Adrenal gland (tissue), 9 donors: ENCODE measurements at regions not wholly inside any gene's neighbourhood (a gene's known extent, or its start where the extent isn't known, plus 50 kb on each side); places are given as distances from the start of the nearest gene placed in this dataset.

ENCODE experiments used
- DNase-seq, 7 donors: peaks; one replicate each; pipeline ENCODE4 v3.0.0-alpha.2; 2019 to 2020
- H3K27ac ChIP-seq, 5 donors: fragments of 200-600 bp; sonication (generic) in 4 of 5; 1 replicate in 3 of 5; 2 replicates in 2 of 5; pipeline versions ENCODE4 v1.5.1 to v1.8.0; 2016 to 2020; ENCODE audit warnings: mild to moderate bottlenecking in 1 of 5
- H3K27me3 ChIP-seq: fragments of 200-600 bp; 2 replicates; pipeline ENCODE4 v1.8.0; 2021
- H3K36me3 ChIP-seq, 2 donors: fragments of 200-600 bp; replicated peaks in 1 of 2; 1 replicate in 1 of 2; 2 replicates in 1 of 2; pipeline versions ENCODE4 v1.5.1 to v1.8.0; 2018 to 2022
- H3K4me1 ChIP-seq, 2 donors: fragments of 200-600 bp; replicated peaks in 1 of 2; 1 replicate in 1 of 2; 2 replicates in 1 of 2; pipeline versions ENCODE4 v1.5.1 to v1.8.0; 2018 to 2021
- H3K4me3 ChIP-seq, 4 donors: fragments of 200-600 bp; sonication (generic) in 3 of 4; one replicate each; pipeline ENCODE4 v1.5.1; 2016 to 2018
- H3K9me3 ChIP-seq, 3 donors: fragments of 200-600 bp; sonication (generic) in 1 of 3; replicated peaks in 1 of 3; 1 replicate in 2 of 3; 2 replicates in 1 of 3; pipeline versions ENCODE4 v1.5.1 to v1.8.0; 2016 to 2021
- CTCF ChIP-seq, 6 experiments: fragments of 450-650 bp in 4 of 6; fragments of 200-600 bp in 2 of 6; sonication (generic) in 1 of 6; IDR thresholded peaks; 1 replicate in 5 of 6; 2 replicates in 1 of 6; pipeline versions ENCODE4 v1.5.1 to v1.8.0; 2016 to 2021; ENCODE audit warnings: antibody characterized with exemption in 6 of 6, mild to moderate bottlenecking in 2 of 6, moderate library complexity in 1 of 6
- POLR2A ChIP-seq, 2 donors: fragments of 450-650 bp; IDR thresholded peaks; one replicate each; pipeline ENCODE4 v1.6.1; 2017; ENCODE audit warnings: antibody characterized with exemption in 2 of 2, mild to moderate bottlenecking in 2 of 2, moderate library complexity in 1 of 2
- WGBS, 4 donors: extraction: QIAGEN DNeasy Blood & Tissue Kit in 2 of 4; methylation state at CpG; one replicate each; pipeline versions ENCODE4 v1.1.5 to v1.1.7; 2013 to 2017; 5-methylcytosine and 5-hydroxymethylcytosine counted together
- intact Hi-C, 2 donors: fragments of 100-400 bp; cut with DNase I; formaldehyde crosslinking; loops; one replicate each; pipeline versions ENCODE4 v1.14.1 to v1.15.0; 2022 to 2023
- donor health status: healthy with polysubstance abuse.
- donor health status: Bipolar disorder and iron deficiency.
- donor health status: DM: yes; HTN: yes; CAD: no.
- donor health status: DM: no; HTN: no; CAD: no.
- donor health status: DM: no; HTN: no; CAD: no.

DNA sequence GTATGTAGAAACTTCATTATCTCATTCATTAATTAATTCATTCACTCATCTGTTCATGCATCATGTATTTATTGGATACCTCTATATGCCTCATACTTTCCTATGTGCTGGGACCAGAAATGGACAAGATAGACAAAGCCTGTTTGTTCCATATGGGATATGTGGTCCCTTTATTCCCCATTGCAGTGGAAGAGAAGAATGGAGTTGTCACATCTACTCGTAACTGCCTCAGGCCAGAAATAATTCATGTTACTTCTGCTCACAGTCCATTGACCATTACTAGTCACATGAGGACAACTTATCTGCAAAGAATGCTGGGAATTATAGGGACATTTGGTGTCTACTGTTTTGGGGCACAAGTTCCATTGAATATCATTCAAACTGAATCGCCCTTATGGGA, 327.8 kb downstream of the MATN1 start:
- no peak overlapping the region for H3K4me3 ChIP-seq
- H3K4me1 ChIP-seq: no peaks in the 10 kb centered on the region
- no peaks in the 10 kb centered on the region for H3K36me3 ChIP-seq
- intact Hi-C loops: no loop called here
- 69 to 86% (median 82%) methylated on average over 2 of the region's 2 CpGs for WGBS, 4 donors
- H3K27me3 ChIP-seq: peaks cover under 1% of the 10 kb centered on the region
- TF ChIP-seq CTCF (IDR thresholded peaks at IDR 0.05): no peak
- no peak for TF ChIP-seq POLR2A (IDR thresholded peaks at IDR 0.05)
- no peak for DNase-seq
- no peaks in the 10 kb centered on the region for H3K9me3 ChIP-seq
- no peak overlapping the region for H3K27ac ChIP-seq

GRCh38 chr1:30388386-30388785, 335.0 kb downstream of the MATN1 start:
- H3K4me1 ChIP-seq: no peaks in the 10 kb centered on the region
- TF ChIP-seq POLR2A (IDR thresholded peaks at IDR 0.05): no peak
- TF ChIP-seq CTCF (IDR thresholded peaks at IDR 0.05): no peak
- no peaks in the 10 kb centered on the region for H3K36me3 ChIP-seq
- H3K27ac ChIP-seq: no peak overlapping the region
- 65 to 83% (median 75%) methylated on average over 2 to 4 of the region's 4 CpGs for WGBS, 4 donors
- H3K9me3 ChIP-seq: no peaks in the 10 kb centered on the region
- intact Hi-C loops: loop anchor here in 1 of 2 donors (10.0 kb wide), 2 partner anchors 316 to 594 kb away; no protein-coding TSS in a partner anchor
- DNase-seq: peak in 1 of 7 donors; percentile 7
- H3K27me3 ChIP-seq: peaks cover 10% of the 10 kb centered on the region
- no peak overlapping the region for H3K4me3 ChIP-seq

GRCh38 chr1:30386156-30386926, 337.0 kb downstream of the MATN1 start:
- peaks cover 14% of the 10 kb centered on the region for H3K27me3 ChIP-seq
- H3K9me3 ChIP-seq: no peaks in the 10 kb centered on the region
- intact Hi-C loops: loop anchor here in 1 of 2 donors (10.0 kb wide), 2 partner anchors 318 to 592 kb away; no protein-coding TSS in a partner anchor
- 35 to 59% (median 52%) methylated on average over 9 to 14 of the region's 17 CpGs for WGBS, 4 donors
- no peak overlapping the region for H3K27ac ChIP-seq
- DNase-seq: no peak
- H3K4me1 ChIP-seq: no peaks in the 10 kb centered on the region
- no peak for TF ChIP-seq CTCF (IDR thresholded peaks at IDR 0.05)
- no peak for TF ChIP-seq POLR2A (IDR thresholded peaks at IDR 0.05)
- H3K4me3 ChIP-seq: no peak overlapping the region
- no peaks in the 10 kb centered on the region for H3K36me3 ChIP-seq

- Histone ChIP-seq H3K36me3 (no peaks in the 10 kb centered on the region), H3K27me3 (peaks cover 12% of the 10 kb centered on the region), H3K27ac (no peak overlapping the region), H3K4me1 (no peaks in the 10 kb centered on the region), H3K9me3 (no peaks in the 10 kb centered on the region), H3K4me3 (no peak overlapping the region)
- TF ChIP-seq CTCF (IDR thresholded peaks at IDR 0.05) (no peak), POLR2A (IDR thresholded peaks at IDR 0.05) (no peak)
- intact Hi-C loops: loop anchor here in 1 of 2 donors (10.0 kb wide), 2 partner anchors 319 to 591 kb away; no protein-coding TSS in a partner anchor
- WGBS, 4 donors: 71 to 84% (median 79%) methylated on average over 12 to 17 of the region's 17 CpGs
- DNase-seq: peak in 1 of 7 donors; percentile 25
These were observed 338.0 kb downstream of the MATN1 start for GRCh38 chr1:30385246-30385995.
